HG02885 (cell line): ENCODE measurements at regions not wholly inside any gene's neighbourhood (a gene's known extent, or its start where the extent isn't known, plus 50 kb on each side); places are given as distances from the start of the nearest gene placed in this dataset.
A peak's percentile ranks its signal among the peaks of the same experiment; 100 is the strongest.

Experiments used
- ATAC-seq: cut with Tn5 transposase; IDR thresholded peaks from one replicate; pipeline ENCODE4 v1.9.1; 2021; ENCODE audit warnings: mild to moderate bottlenecking; ENCODE audit not compliant: unreplicated experiment, poor library complexity

DNA sequence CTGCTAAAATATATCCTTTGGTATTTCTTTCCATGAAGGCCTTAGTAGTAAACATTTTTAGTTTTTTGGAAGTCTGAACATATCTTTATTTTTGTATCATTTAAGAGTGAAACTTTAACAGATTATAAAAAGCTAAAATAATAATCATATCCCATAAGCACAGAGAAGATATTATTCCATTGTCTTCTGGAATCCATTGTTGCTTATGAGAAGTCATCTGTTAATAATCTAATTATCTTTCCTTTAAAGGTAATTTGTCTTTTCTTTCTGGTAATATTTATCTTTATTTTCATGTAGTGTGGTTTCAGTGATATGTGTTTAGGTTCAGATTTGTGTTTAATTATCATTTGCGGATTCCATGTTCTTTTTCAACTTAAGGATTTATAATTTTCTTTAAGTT lies 261.7 kb downstream of the MSRB3 start:
- no peak for ATAC-seq

DNA sequence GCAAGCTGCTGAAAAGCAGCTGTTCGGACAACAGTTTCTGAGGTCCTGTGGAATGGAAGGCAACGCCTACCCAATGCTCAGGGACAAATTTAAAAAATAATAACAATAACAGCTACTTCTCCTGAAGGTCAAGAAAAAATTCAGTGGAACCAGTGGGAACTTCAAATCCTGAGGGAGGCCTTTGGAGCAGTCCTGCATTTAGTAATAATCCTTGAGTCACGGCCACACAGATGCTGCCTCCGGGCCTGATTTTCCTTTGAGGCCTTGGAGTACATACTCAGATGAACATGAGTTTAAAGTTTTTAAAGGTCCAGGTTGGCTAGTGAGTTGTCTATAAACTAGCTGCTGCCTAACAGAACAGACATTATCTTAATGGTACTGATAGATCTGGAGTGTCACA lies 268.0 kb downstream of the MSRB3 start:
- no peak for ATAC-seq

DNA sequence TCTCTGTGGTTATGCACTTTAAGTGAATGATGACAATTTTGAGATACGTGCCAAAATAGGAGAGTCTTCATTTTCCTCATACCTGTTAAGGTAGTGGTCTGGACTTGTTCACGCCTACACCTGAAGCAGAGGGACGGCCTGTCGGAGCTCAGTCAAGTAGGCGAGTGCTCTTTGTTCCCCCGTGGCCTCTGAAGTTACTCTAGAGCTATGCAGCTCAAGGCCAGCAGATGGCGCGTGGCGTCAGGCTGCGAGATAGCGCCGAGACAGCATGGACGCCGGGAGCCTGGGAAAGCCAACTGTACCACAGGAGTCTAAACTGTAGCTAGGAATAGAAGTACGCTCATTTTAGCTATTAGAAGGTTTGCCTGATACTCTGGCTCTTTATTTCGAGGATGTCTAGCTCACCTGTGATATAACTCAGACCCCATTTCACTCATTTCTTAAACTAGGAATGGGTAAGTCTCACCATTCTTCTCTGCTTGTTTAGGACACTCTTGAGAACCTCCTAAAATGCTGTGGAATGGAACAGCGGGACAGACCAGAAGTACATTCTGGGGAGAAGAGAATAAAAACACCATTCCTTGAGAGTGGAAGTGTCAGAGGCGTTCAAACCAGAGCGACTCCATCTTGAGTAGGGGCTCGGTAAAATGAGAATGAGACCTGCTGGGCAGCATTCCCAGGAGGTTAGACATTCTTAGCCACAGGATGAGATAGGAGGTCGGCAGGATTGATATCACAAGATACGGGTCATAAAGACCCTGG lies 267.4 kb upstream of the HMGA2 start:
- peak; percentile 100 for ATAC-seq

DNA sequence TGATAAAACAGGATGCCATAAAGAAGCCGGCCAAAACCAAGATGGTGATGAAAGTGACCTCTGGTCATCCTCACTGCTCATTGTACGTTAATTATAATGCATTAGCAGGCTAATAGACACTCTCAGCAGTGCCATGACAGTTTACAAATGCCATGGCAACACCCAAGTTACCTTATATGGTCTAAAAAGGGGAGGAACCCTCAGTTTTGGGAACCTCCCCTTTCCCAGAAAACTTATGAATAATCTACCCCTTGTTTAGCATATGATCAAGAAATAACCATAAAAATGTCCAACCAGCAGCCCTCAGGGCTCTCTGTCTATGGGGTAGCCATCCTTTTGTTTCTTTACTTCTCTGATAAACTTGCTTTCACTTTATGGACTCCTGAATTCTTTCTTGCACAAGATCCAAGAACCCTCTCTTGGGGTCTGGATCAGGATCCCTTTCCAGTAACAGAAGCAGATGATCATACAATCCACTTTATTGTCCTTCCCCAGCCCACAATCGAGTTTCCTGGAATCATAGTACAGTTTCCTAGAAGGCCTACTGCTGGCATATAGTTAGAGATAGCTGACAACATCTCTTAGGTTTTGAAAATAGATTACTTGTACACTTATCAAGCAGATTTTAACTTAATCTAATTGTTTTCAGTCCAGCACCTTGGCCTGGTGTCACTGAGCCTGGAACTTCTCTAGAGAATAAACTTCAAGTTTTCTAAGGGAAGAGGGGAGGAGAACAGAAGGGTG lies 266.7 kb upstream of the HMGA2 start:
- ATAC-seq: no peak

DNA sequence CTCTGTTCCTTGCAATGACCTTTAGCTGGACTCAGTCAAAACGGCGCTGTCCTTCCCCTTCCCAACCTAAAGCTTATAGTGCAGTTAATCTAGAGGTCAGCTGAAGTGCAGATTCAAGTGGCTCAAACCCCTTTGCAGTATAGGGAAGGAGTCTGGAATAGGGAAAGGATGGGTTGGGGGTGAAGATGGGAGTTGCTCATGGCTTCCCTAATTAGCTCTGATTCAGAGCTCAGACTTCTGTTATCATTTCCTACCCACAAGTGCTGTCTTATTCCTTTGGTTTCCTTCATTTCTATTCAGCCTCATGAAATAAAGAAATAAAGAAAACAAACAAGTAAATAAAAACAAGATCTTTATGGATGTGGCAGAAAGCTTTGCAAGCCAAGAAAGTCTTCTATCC lies 264.0 kb upstream of the HMGA2 start:
- no peak for ATAC-seq

DNA sequence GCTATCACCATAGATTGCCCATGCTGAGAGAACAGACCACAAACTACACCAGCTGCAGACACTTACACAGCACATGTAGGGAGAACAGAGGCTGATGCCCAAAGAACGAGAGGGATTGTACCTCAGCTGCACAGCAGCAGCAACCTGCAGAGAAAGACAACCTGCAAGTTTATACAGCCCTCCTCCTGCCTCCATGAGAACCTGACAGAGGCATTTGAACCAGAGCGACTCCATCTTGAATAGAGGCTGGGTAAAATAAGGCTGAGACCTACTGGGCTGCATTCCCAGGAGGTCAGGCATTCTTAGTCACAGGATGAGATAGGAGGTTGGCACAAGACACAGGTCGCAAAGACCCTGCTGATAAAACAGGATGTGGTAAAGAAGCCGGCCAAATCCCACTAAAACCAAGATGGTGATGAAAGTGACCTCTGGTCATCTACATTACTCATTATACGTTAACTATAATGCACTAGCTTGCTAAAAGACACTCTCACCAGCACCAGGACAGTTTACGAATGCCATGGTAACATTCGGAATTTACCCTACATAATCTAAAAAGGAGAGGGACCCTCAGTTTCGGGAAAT lies 262.4 kb upstream of the HMGA2 start:
- ATAC-seq: no peak

DNA sequence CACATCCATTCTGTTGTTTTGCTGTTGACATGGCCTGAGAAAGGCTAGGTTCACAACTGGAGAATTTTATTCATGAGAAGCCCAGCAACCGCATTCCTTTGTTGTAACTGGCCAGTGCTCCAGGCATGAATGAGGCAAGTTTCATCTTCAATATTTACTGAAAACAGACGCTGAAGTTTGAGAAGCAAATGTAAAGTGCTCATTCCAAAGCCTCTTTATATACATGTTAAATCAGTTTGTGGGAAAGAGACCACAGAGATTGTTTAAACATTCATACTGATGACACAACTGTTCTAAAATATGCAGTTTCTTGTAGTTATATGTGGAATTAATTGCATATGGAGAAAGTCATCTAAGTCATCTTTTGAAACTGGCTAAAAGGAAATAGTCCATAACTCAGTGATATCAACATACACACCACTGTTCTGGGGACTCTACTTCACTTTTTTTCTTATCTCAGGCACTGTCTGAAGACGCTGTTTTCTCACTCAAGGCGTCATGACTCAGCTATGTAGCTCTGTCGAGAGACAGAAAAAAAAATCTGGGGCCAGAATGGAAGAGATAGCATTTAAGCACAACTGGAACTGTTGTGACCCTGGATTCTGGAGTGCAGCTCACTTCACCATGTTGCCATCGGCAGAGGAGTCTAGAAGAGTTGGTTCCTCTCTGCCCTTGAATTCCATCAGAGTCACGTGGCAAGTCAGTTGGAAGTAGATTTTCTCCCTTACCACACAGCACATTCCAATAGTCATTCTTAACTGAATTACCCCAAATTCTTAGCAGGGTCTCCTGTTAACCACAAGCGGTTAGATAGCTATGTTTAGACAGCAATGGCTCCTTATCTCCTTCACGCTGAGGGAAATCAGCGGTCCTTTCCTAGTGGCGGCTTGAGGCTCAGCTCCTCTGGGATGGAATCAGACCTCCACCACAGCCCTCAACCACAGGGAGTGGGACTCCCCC lies 258.4 kb upstream of the HMGA2 start:
- no peak for ATAC-seq

DNA sequence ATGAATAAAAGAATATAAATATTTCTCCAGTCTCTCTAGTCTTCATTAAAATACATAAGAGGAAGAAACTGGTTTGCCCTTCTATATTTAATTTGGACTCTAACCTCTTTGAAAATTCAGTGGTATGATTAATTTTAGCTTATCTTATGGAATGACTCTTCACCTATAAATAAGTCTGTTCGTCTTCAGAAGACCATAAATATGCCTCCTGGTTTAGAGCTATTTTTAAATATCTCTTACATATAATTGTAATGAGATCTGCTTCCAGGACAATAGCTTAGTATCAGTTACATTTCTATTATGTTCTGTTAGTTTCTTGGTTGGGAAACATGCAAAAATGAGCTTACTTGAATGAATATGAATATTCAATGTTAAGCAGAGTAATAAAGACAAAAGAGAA lies 257.5 kb upstream of the HMGA2 start:
- no peak for ATAC-seq

DNA sequence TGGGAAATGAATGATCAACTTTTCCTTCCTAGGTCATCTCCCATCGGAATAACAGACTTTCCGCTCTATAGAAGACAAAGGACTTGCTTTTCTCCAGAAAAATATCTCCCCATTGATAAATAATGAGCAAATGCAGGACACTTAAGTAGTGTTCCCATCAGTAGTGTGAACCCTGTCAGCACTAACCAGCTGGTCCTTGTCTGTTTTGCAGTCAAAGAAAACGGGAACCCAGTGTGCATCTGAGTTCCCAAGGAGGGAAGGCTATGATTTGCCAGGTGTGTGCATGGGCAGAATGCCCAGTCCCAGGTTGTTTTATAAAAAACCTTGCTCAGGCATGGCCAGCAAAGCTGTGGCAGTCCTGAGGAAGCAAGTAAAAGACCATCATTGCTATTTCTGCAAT lies 256.5 kb upstream of the HMGA2 start:
- no peak for ATAC-seq

DNA sequence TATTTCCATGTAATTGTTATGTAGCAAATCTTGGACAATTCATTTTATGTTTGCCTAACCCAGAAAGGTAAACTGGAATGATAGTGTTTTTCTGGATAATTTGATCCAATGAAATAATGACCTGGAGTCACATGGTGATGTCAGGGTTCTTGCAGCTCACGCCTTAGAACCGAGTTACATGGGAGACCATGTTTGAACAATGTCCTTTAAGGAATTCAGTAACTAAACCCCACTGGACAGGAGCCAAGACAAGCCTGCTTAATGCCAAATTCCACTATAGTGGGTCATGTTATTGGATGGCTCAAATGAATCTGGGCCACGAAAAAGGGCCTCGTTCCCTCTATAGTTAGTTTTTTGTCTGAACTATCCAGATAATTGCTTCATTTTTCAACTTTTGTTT lies 255.8 kb upstream of the HMGA2 start:
- no peak for ATAC-seq

DNA sequence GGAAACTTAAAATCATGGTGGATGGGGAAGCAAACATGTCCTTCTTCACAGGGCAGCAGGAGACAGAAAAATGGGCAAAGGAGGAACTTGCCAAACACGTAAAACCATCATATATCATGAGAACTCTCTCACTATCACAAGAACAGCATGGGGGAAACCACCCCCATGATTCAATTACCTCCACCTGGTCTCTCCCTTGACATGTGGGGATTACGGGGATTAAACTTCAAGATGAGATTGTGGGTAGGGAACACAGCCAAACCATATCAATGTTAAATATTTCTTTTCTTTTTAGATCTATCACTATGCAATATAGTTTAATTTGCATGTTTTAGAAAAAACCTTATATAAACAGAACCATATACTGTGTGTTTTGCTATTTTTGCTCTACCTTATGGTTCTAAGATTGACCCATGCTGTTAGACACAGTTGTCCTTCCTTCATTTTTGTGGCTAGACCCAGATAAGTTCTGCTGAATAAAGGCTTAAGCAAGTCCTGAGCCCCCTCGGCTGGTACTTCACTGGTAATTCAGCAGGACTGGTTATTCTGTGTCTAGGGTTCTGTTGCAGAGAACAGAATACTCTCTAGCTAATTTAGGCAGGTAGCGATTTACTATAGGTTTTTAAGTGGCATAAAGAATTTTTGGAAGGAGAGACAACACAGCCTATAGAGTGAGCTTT lies 253.7 kb upstream of the HMGA2 start:
- ATAC-seq: no peak

DNA sequence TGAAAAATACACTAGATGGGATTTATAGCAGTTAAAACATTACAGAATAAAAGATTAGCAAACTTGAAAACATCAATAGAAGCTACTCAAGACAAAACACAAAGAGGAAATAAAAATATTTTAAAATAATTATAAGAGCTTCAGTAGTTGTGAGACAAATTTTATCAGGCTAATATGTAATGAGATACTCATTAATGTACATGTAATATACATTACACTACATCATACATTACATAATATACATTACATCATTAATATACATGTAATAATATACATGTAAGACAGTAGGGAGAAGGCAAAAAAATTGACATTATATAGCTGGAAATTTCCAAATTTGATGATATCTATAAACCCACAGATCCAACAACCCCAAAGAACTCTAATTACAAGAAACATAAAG lies 249.4 kb upstream of the HMGA2 start:
- ATAC-seq: no peak

DNA sequence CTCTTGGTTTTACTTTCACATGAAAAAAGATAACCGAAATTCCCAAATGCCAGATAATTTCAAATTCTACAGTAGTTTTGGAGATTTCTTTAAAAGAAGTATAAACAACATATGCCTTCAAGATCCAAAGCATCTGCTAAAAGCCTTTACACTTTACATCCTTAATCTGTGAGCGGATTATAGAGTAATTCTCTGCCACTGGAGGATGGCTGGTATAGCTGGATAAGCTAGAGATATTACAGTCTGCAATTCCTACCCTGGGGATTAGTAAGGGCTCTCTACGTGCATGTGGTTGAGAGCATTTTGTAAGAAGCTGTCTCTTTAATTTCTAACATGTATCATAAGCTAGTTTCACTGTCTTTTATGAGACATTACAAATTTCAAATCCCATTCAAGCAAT lies 240.3 kb upstream of the HMGA2 start:
- ATAC-seq: no peak

DNA sequence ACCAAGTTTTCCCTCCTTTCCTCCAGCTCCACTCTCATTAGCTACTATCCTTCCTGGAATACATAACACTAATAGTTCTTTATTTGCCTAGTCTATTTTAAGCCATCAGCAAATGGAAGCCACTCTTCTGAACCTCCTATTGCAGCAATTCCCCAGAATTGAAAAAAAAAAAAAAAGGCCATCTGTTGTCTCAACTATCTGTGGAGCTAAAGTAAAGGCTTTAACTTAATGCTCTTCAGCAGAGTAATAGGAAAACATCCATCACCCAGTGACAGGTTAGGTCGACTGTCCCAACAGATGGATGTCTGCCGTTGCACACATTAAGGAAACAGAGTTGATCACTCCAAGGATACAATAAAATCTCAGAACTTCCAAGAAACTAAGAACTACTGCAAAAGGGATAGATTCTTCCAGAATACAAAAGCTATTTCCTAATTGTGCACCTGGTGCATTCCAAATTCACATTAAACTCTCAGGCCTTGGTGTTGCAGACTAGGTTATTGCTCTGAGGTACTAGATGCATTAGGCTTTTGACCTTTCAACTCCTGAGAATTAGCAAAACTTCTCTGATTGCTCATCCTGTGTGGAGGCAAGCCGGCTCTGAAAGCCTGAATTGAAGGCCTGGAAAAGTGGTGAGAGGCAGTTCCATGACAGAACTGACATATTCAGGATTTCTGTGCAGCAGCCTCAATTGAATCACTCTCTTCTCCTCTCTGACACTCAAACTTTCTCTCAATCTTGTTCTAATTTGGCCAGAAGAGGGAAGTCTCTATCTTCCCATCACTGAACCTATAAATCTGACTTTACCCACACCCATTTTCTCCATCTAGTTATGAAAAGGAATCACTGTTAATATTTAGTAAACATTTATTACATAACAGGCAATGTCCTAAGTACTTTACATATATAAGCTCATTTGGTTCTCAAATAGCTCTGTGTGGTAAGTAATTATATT lies 238.4 kb upstream of the HMGA2 start:
- no peak for ATAC-seq

DNA sequence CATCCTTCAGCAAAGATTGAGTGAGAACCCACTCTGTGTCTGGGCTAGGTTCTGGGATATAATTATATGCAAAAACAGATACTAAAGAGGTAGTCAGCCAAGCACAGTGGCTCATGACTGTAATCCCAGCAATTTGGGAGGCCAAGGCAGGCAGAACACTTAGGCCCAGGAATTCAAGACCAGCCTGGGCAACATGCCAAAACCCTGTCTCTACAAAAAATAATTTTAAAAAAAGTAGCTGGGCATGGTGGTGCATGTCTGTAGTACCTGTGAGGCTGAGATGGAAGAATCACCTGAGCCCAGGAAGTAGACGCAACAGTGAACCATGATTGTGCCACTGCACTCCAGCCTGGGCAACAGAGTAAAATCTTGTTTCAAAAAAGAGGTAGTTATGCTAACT lies 237.5 kb upstream of the HMGA2 start:
- ATAC-seq: no peak

DNA sequence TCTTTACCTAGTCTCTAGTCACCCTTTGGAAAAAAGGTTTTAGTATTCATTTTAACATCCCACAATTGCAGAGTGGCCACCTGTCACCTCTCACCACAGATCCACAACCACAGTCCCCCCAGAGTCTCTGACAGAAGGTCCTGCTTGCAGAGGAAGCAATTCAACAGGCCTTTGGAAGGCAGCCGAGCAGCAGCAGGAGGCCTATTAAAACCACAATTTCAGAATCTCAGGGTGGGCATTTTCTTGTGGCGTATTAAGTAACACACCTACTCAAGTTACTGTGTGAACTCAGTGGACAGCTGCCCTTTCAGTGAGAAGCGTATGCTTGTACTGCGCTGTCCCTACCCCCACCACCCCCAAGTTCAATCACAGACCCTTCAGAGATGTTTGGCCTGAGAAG lies 234.0 kb upstream of the HMGA2 start:
- ATAC-seq: no peak

DNA sequence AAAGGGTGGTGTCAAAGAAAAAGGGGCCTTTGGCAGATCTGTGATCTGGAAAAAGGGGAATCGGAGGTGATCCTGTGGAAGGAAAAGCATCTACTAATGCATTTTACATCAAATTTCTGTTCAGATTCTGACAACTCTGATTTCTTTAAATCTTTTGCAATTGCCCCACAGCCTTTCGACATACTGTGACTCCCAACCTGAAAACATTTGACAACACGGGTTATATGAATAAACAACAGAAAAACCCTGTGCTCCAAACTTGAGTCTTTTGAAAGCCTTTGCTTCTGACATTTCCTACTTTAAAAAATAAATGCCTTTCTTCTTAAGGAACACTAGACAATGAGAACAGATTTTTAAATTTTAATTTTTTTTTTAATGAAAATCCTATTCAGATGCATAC lies 231.9 kb upstream of the HMGA2 start:
- ATAC-seq: no peak

DNA sequence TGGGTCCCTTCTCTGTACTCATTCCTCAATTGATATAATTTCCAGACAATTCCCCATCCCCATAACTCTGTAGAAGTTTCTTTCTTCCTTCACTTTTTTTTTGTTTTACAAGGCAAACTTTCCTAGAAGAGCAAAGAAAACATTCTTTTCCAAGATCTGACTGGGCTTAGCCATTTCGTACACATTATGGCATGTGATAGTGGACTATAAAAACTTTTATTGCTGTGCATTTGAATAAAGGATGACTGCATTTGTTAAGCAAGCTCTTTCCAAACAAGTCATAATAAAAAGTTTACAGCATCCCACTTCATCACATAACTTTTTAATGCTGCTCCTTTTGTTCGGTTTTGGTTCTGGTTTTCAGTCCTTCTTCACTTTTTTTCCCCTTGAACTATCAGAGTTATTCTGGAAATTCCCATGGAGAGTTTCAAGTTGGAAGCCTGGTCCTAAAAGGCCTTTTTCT lies 231.0 kb upstream of the HMGA2 start:
- ATAC-seq: no peak

DNA sequence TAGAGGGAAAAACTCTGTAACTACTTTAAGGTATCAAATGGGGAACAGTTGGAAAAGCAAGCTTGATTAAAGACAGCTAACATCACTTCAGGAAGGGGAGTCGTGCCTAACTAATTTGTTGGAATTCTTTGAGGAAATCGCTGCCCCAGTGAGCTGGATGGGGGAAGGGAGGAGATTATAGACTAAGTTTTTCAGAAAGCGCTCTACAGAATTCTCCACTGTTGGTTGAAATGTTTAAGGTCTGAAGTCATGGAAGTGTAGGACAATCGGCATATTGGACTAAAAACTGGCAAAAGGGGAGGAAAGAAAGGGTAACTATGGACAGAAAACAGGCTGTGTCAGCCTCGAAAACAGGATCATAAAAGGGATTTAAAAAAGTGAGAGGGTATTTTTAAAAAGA lies 229.9 kb upstream of the HMGA2 start:
- ATAC-seq: no peak
